Pancreas (tissue), 10 donors: ENCODE measurements at regions not wholly inside any gene's neighbourhood (a gene's known extent, or its start where the extent isn't known, plus 50 kb on each side); places are given as distances from the start of the nearest gene placed in this dataset.

Source experiments
- ATAC-seq, 4 donors: fragments of 200-7000 bp; cut with Tn5 transposase; one replicate each; pipeline versions ENCODE4 v1.8.0 to v1.9.1; 2020; ENCODE audit warnings: mild to moderate bottlenecking in 4 of 4, moderate library complexity in 4 of 4
- DNase-seq, 6 donors: peaks; one replicate each; pipeline ENCODE4 v3.0.0-alpha.2; 2020
- FAIRE-seq: peaks from 2 replicates; lab custom pipeline; 2012; peaks lifted over from hg19 to GRCh38; lab: Jason Lieb, UNC
- H3K27ac ChIP-seq, 4 donors: fragments of 200-600 bp; sonication (generic); 1 replicate in 3 of 4; 2 replicates in 1 of 4; pipeline versions ENCODE4 v1.5.0 to v1.8.0; 2020
- H3K27me3 ChIP-seq, 4 donors: fragments of 200-600 bp; one replicate each; pipeline ENCODE4 v1.8.0; 2021
- H3K36me3 ChIP-seq, 3 donors: fragments of 200-600 bp; sonication (generic) in 1 of 3; one replicate each; pipeline versions ENCODE4 v1.5.0 to v1.8.0; 2020 to 2021
- H3K4me1 ChIP-seq, 3 donors: fragments of 200-600 bp; one replicate each; pipeline ENCODE4 v1.8.0; 2021
- H3K4me3 ChIP-seq, 4 donors: fragments of 200-600 bp; sonication (generic) in 2 of 4; one replicate each; pipeline versions ENCODE4 v1.5.0 to v1.8.0; 2020 to 2021
- H3K9me3 ChIP-seq, 4 donors: fragments of 200-600 bp; one replicate each; pipeline ENCODE4 v1.8.0; 2021
- WGBS, 2 donors: extraction: QIAGEN DNeasy Blood & Tissue Kit; methylation state at CpG; one replicate each; pipeline ENCODE4 v1.1.7; 2013; 5-methylcytosine and 5-hydroxymethylcytosine counted together
- intact Hi-C, 3 donors: fragments of 100-400 bp; cut with DNase I; formaldehyde crosslinking; loops; one replicate each; pipeline versions ENCODE4 v1.11.1 to v1.14.2; 2022
- TF ChIP-seq, protein P1 (sequence below), 4 donors: fragments of 200-600 bp; sonication (generic) in 3 of 4; IDR thresholded peaks; one replicate each; pipeline versions ENCODE4 v1.5.0 to v1.8.0; 2021; ENCODE audit warnings: antibody characterized with exemption in 4 of 4
- donor health status: healthy with polysubstance abuse.
- donor health status: DM: no; HTN: no; CAD: no; lungs with moderate emphysema.
- donor health status: DM: no; HTN: no; CAD: no.
- donor health status: control.
- donor health status: control.
- donor health status: Bipolar disorder and iron deficiency.
- donor health status: DM: yes; HTN: yes; CAD: no.
- donor health status: DM: no; HTN: no; CAD: no.
- donor health status: DM: no; HTN: no; CAD: no.
- donor health status: DM: yes; HTN: yes; CAD: no.

- TF ChIP-seq, protein P1, sequence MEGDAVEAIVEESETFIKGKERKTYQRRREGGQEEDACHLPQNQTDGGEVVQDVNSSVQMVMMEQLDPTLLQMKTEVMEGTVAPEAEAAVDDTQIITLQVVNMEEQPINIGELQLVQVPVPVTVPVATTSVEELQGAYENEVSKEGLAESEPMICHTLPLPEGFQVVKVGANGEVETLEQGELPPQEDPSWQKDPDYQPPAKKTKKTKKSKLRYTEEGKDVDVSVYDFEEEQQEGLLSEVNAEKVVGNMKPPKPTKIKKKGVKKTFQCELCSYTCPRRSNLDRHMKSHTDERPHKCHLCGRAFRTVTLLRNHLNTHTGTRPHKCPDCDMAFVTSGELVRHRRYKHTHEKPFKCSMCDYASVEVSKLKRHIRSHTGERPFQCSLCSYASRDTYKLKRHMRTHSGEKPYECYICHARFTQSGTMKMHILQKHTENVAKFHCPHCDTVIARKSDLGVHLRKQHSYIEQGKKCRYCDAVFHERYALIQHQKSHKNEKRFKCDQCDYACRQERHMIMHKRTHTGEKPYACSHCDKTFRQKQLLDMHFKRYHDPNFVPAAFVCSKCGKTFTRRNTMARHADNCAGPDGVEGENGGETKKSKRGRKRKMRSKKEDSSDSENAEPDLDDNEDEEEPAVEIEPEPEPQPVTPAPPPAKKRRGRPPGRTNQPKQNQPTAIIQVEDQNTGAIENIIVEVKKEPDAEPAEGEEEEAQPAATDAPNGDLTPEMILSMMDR (IDR thresholded peaks at IDR 0.05): no peak
- no peaks in the 10 kb centered on the region for H3K9me3 ChIP-seq
- FAIRE-seq (no peak), ATAC-seq (no peak), DNase-seq (no peak)
- WGBS, 2 donors: 71 to 82% methylated on average over 4 of the region's 4 CpGs
- no peaks in the 10 kb centered on the region for H3K27me3 ChIP-seq
- H3K4me1 ChIP-seq: no peaks in the 10 kb centered on the region
- H3K27ac ChIP-seq: no peak overlapping the region
- H3K36me3 ChIP-seq: no peaks in the 10 kb centered on the region
- H3K4me3 ChIP-seq: no peak overlapping the region
- intact Hi-C loops: no loop called here
Measured at GRCh38 chr2:157203651-157204050, 53.9 kb upstream of the GALNT5 start.

DNA sequence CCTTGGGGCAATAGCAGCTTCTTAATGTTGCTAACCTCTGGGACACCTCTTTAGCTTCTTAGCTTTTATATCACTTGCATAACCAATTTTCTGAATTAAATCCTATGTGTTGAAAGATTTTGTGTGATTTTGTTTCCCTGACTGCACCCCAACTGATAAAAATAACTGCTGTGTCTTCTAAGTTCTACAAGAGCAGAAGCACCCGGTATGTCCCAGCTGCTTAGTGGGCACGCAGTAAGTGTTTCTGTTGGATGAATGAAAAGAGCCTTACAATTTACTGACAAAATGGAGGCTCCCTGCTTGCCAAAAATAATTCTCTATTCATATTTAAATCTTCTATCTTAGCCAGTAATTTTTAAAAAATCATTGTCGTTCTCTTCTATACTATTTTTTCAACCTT lies 53.1 kb upstream of the GALNT5 start:
- intact Hi-C loops: no loop called here
- WGBS, 2 donors: 86 to 94% methylated on average over 3 of the region's 3 CpGs
- Histone ChIP-seq H3K27ac (no peak overlapping the region), H3K4me1 (no peaks in the 10 kb centered on the region), H3K27me3 (no peaks in the 10 kb centered on the region), H3K4me3 (no peak overlapping the region), H3K36me3 (no peaks in the 10 kb centered on the region), H3K9me3 (no peaks in the 10 kb centered on the region)
- no peak for DNase-seq
- TF ChIP-seq, protein P1 (IDR thresholded peaks at IDR 0.05): no peak
- ATAC-seq: no peak
- FAIRE-seq: no peak

DNA sequence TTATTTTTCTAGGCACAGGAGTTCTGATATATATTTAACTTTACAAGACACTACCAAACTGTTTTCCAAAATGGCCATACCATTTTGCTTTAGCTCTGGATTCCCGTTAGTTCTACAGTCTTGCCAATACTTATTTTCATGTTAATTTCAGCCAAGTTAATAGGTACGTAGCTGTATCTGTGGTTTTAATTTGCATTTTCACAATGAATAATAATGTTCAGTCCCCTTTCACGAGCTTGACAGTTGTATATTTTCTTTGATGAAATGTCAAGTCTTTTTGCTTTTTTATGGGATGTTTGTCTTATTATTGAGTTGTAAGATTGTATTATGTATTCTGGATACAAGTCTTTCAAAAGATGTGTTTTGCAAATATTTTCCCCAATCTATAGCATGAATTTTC lies 50.6 kb upstream of the GALNT5 start:
- ATAC-seq (no peak), FAIRE-seq (no peak), DNase-seq (no peak)
- Histone ChIP-seq H3K27me3 (no peaks in the 10 kb centered on the region), H3K27ac (no peak overlapping the region), H3K4me1 (no peaks in the 10 kb centered on the region), H3K4me3 (no peak overlapping the region), H3K9me3 (no peaks in the 10 kb centered on the region), H3K36me3 (no peaks in the 10 kb centered on the region)
- intact Hi-C loops: no loop called here
- 55 to 63% methylated on average over 3 of the region's 3 CpGs for WGBS, 2 donors
- TF ChIP-seq, protein P1 (IDR thresholded peaks at IDR 0.05): no peak
